Embryonic facial prominence (tissue), 1 donor: ENCODE measurements at regions not wholly inside any gene's neighbourhood (a gene's known extent, or its start where the extent isn't known, plus 50 kb on each side); places are given as distances from the start of the nearest gene placed in this dataset.
"Not testable (repeated sequence)": the region's sequence is repeated elsewhere in the genome, so short reads cannot be mapped to it uniquely, and the experiment has no call there.

Experiments
- DNase-seq: peaks from one replicate; pipeline ENCODE4 v3.0.0-alpha.2; 2016; ENCODE audit errors: extremely low spot score

GRCh38 chr4:1524761-1525160, 118.5 kb upstream of the NKX1-1 start:
- DNase-seq: no peak

- no peak for DNase-seq
Observed at GRCh38 chr4:1523907-1524636, 117.8 kb upstream of the NKX1-1 start.

- no peak for DNase-seq
Observed at GRCh38 chr4:1523506-1523905, 117.3 kb upstream of the NKX1-1 start.

- no peak for DNase-seq
Observed at GRCh38 chr4:1523033-1523432, 116.8 kb upstream of the NKX1-1 start.

- DNase-seq: no peak
Observed at GRCh38 chr4:1522606-1523005, 116.4 kb upstream of the NKX1-1 start.

- DNase-seq: no peak
Observed at GRCh38 chr4:1521821-1522361, 115.6 kb upstream of the NKX1-1 start.

GRCh38 chr4:1520795-1521576, 114.7 kb upstream of the NKX1-1 start:
- not testable (repeated sequence) for DNase-seq

- DNase-seq: no peak
Observed at GRCh38 chr4:1519787-1520661, 113.8 kb upstream of the NKX1-1 start.

- no peak for DNase-seq
Observed at GRCh38 chr4:1518997-1519700, 112.9 kb upstream of the NKX1-1 start.

- DNase-seq: no peak
Observed at GRCh38 chr4:1517592-1518411, 111.6 kb upstream of the NKX1-1 start.

GRCh38 chr4:1516881-1517480, 110.7 kb upstream of the NKX1-1 start:
- DNase-seq: no peak

GRCh38 chr4:1516261-1516660, 110.0 kb upstream of the NKX1-1 start:
- no peak for DNase-seq

- no peak for DNase-seq
Observed at GRCh38 chr4:1515763-1516162, 109.5 kb upstream of the NKX1-1 start.

GRCh38 chr4:1515156-1515555, 108.9 kb upstream of the NKX1-1 start:
- no peak for DNase-seq

GRCh38 chr4:1514612-1515011, 108.4 kb upstream of the NKX1-1 start:
- DNase-seq: no peak

- no peak for DNase-seq
Observed at GRCh38 chr4:1513936-1514483, 107.8 kb upstream of the NKX1-1 start.

GRCh38 chr4:1512738-1513660, 106.8 kb upstream of the NKX1-1 start:
- DNase-seq: no peak

GRCh38 chr4:1512051-1512737, 106.0 kb upstream of the NKX1-1 start:
- DNase-seq: no peak
